ENCODE measurements at regions not wholly inside any gene's neighbourhood (a gene's known extent, or its start where the extent isn't known, plus 50 kb on each side); places are given as distances from the start of the nearest gene placed in this dataset.

DNA sequence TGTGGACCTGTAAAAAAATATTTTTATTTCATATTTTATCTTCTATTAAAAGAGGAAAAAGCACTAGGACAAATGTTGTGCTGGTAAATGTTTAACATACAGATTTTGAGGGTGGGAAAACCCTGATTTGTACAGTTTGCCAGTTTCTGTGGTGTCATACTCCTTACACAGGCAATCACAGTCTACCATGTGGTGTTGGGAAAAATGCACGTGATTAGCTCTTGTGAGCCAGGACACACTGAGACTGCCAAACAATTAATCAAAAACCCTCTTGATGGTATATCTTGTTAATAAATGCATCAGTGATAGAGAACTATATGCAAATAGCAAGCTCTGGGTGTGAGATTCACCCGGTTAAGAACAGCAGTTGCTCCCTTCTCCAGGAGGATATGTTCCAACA lies 136.5 kb upstream of the ZC3H11B start:
- Mint-ChIP-seq H3K9me3 (no peaks in the 10 kb centered on the region), H3K4me1 (ENCODE audit: low read depth) (no peaks in the 10 kb centered on the region), H3K27ac (no peak overlapping the region), H3K4me3 (no peak overlapping the region), H3K27me3 (ENCODE audit: low read depth) (no peaks in the 10 kb centered on the region), H3K36me3 (ENCODE audit: low read depth) (no peaks in the 10 kb centered on the region)
- no peak for DNase-seq (ENCODE audit: low spot score)

DNA sequence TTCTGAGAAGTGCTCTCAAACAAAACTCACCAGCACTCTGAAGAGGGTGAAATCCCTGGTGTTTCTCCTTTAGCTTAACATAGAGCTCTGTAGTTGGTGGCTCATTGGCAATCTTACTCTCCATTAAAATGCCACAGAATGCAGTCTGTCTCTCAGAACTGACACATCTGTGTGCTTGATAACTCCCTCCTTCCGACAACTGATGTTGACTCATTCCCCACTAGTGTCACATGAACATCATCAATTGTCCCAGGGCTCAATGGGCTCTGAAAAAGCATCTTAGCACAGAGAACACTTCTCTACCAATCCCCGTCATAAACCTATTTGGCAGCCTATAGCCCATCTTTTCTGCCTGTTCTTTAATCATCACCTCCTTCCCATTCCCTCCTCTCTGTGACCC lies 133.2 kb upstream of the ZC3H11B start:
- Mint-ChIP-seq H3K4me3 (no peak overlapping the region), H3K27ac (no peak overlapping the region), H3K9me3 (no peaks in the 10 kb centered on the region)

DNA sequence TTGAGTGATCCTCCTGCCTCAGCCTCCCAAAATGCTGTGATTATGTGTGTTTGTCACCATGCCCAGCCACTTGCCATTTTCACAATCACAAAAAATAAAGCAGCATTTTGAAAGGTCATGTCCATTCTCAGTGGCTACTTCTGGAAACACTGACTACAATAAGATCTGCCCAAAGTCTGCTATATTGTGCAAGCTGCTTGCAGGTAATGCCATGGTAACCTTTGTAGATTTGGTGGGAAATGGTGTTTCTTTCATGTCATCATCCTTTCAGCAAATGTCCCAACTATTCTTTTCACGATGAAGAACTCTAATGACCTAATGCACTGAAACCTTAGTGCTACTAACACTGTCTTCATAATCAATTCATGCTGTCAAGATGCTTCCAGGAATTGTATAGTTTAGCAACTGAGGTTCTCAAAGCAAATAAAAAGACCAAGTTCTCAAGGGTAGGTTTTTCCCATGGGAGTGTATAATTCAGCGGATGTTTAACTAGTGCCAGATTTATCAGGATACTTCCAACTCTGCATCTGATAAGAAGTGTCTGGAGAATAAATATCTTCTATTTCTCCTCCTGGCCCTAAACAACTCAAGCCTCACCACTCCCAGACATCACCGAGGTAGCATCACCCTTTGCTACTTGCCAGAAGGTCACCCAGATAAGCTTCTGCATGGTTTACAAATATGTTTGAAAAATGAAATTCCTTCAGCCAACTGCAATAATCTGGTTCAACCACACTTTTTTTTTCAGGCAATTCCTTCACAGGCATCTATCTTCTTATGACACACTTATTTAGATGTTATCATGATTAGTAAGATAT lies 132.0 kb upstream of the ZC3H11B start:
- H3K9me3 Mint-ChIP-seq = no peaks in the 10 kb centered on the region
- DNase-seq (ENCODE audit: low spot score) = no peak
- no peak overlapping the region for H3K4me3 Mint-ChIP-seq
- no peak overlapping the region for H3K27ac Mint-ChIP-seq
- H3K27me3 Mint-ChIP-seq (ENCODE audit: low read depth) = no peaks in the 10 kb centered on the region
- no peaks in the 10 kb centered on the region for H3K4me1 Mint-ChIP-seq (ENCODE audit: low read depth)
- no peaks in the 10 kb centered on the region for H3K36me3 Mint-ChIP-seq (ENCODE audit: low read depth)

More for the DNA sequence above, 133.2 kb upstream of the ZC3H11B start:
- no peaks in the 10 kb centered on the region for H3K36me3 Mint-ChIP-seq (ENCODE audit: low read depth)
- H3K27me3 Mint-ChIP-seq (ENCODE audit: low read depth) = no peaks in the 10 kb centered on the region
- H3K4me1 Mint-ChIP-seq (ENCODE audit: low read depth) = no peaks in the 10 kb centered on the region
- no peak for DNase-seq (ENCODE audit: low spot score)

DNA sequence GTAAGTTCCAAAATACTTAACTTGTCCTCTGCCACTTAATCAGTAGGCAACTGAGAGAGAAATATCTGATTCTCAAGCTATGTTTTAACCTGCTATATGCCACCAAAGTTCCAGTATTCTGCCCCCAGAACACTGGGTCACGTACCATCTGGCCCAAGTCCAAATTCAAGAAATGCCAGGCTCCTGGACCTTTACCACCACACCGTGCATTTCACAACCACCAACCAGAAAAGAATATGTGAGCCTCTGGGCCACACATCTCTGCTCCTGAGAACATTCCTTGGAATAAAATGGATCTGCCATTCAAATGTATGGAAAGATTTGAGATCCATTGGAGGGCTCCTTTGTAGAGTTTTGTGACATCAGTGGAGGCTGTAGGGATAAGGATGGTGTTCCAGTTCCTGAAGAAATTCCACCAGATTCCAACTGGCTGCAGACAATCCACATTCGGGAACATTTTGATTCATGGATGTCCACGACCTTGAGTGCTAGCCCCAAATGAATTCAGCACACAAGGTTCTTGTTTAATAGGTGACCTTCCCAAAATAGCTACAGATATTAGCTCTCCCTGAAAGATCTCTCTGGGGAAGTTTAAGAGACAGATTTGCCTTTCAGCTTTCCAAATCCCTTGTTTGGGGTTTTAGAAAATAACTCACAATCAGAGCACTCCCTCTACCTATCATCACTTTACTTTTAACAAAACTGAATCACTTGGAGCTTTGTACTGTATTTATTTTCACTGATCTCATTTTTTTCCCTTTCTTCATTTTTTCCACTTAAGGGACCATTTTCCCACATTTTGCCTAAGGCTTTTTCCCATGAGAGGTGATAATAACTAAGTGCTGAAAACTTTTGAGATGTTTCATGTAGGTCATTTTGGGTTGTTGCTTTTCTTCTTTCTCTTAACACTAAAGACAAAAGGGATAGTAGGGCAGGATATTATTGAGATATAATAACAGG lies 128.4 kb upstream of the ZC3H11B start:
- DNase-seq (ENCODE audit: low spot score) = no peak
- H3K27me3 Mint-ChIP-seq (ENCODE audit: low read depth) = no peaks in the 10 kb centered on the region
- no peaks in the 10 kb centered on the region for H3K36me3 Mint-ChIP-seq (ENCODE audit: low read depth)
- H3K4me1 Mint-ChIP-seq (ENCODE audit: low read depth) = no peaks in the 10 kb centered on the region
- no peak overlapping the region for H3K4me3 Mint-ChIP-seq
- no peaks in the 10 kb centered on the region for H3K9me3 Mint-ChIP-seq
- no peak overlapping the region for H3K27ac Mint-ChIP-seq

- no peak for DNase-seq (ENCODE audit: low spot score)
- H3K4me1 Mint-ChIP-seq (ENCODE audit: low read depth) = no peaks in the 10 kb centered on the region
- H3K27ac Mint-ChIP-seq = no peak overlapping the region
- no peaks in the 10 kb centered on the region for H3K27me3 Mint-ChIP-seq (ENCODE audit: low read depth)
- H3K4me3 Mint-ChIP-seq = no peak overlapping the region
- H3K36me3 Mint-ChIP-seq (ENCODE audit: low read depth) = no peaks in the 10 kb centered on the region
- H3K9me3 Mint-ChIP-seq = no peaks in the 10 kb centered on the region
These were observed 120.7 kb upstream of the ZC3H11B start for GRCh38 chr1:219733511-219734174.

DNA sequence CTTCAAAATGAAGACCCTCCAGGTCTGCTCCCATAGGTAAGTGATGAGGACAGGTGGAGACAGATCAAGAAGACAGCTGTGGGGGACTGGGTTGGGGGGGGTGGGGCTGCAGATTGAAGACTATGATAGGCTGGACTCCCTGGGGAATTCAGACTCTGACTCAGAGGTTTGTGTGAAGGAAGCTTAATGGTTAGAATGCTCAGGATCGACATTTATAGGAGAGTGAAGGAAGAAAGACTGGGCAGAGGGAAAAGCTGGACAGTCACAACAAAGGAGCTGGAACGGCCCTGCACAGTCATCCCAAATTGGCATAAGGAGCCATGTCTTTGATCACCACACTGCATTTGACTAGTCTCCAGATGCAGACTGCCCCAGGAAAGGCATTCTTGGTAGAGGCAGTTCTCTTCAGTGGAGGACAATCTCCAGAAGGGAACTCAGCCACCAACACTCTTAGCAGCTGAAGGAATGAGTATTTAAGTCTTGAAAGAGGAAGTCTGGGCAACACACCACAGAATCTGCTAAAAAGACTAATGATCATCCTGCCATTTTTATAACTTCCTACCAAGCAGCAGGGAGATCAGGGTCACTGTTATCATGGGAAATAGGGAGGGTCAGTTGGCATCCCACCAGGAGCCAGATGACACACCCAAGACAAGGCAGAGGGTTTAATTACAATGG lies 120.0 kb upstream of the ZC3H11B start:
- Mint-ChIP-seq H3K27ac (no peak overlapping the region), H3K36me3 (ENCODE audit: low read depth) (no peaks in the 10 kb centered on the region), H3K27me3 (ENCODE audit: low read depth) (no peaks in the 10 kb centered on the region), H3K9me3 (no peaks in the 10 kb centered on the region), H3K4me3 (no peak overlapping the region), H3K4me1 (ENCODE audit: low read depth) (no peaks in the 10 kb centered on the region)
- no peak for DNase-seq (ENCODE audit: low spot score)

GRCh38 chr1:219731771-219732170 lies 118.9 kb upstream of the ZC3H11B start:
- no peaks in the 10 kb centered on the region for H3K36me3 Mint-ChIP-seq (ENCODE audit: low read depth)
- no peak overlapping the region for H3K4me3 Mint-ChIP-seq
- no peaks in the 10 kb centered on the region for H3K4me1 Mint-ChIP-seq (ENCODE audit: low read depth)
- peaks cover 7% of the 10 kb centered on the region for H3K9me3 Mint-ChIP-seq
- H3K27me3 Mint-ChIP-seq (ENCODE audit: low read depth) = no peaks in the 10 kb centered on the region
- no peak for DNase-seq (ENCODE audit: low spot score)
- H3K27ac Mint-ChIP-seq = no peak overlapping the region

DNA sequence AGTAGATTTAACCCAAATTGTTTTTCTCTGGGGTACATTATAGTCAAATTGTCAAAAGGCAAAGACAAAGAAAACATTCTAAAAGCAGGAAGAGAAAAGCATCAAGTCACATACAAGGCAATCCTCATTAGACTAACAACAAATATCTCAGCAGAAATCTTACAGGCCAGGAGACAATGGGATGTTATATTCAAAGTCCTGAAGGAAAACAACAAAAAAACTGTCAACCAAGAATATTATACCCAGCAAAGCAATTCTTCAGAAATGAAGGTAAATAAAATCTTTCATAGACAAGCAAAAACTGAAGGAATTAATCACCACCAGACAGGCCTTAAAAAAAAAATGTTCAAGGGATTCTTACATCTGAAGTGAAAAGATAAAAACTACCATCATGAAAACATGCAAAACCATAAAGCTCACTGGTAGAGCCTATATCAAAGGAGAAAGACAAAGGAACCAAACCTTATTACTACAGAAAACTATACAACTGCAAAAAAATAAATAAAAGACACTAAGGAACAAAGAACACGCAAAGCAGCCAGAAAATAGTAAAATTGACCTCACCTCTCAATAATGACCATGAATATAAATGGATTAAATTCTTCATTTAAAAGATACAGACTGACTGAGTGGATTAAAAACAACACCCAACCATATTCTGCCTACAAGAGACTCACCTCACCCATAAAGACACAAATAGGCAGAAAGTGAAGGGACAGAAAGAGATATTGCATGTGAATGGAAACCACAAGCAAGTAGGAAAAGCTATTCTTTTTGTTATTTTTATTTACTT lies 113.8 kb upstream of the ZC3H11B start:
- no peaks in the 10 kb centered on the region for H3K36me3 Mint-ChIP-seq (ENCODE audit: low read depth)
- H3K27ac Mint-ChIP-seq = no peak overlapping the region
- peaks cover 20% of the 10 kb centered on the region for H3K9me3 Mint-ChIP-seq
- H3K4me3 Mint-ChIP-seq = no peak overlapping the region
- H3K27me3 Mint-ChIP-seq (ENCODE audit: low read depth) = no peaks in the 10 kb centered on the region
- DNase-seq (ENCODE audit: low spot score) = no peak
- no peaks in the 10 kb centered on the region for H3K4me1 Mint-ChIP-seq (ENCODE audit: low read depth)

DNA sequence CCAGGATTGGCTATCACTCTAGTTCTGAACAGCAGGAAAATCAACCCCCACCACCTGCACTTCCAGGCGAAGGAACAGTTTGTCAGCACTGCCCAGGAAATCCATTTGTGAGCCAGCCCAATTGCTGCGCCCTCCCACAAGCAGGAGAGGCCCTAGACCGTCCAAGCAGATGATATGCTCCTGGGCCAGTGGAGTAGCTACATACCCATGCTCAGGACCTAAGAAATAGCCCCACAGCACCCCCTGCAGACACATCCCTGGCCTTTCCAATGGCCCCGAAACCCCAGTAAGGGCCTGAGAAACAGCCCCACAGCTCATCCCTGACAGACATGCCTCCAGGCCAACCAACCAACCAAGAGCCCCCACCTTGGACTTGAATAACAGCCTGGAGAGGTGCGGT lies 111.5 kb upstream of the ZC3H11B start:
- Mint-ChIP-seq H3K4me1 (ENCODE audit: low read depth) (no peaks in the 10 kb centered on the region), H3K27me3 (ENCODE audit: low read depth) (no peaks in the 10 kb centered on the region), H3K27ac (no peak overlapping the region), H3K4me3 (no peak overlapping the region), H3K9me3 (peaks cover 20% of the 10 kb centered on the region), H3K36me3 (ENCODE audit: low read depth) (no peaks in the 10 kb centered on the region)
- DNase-seq (ENCODE audit: low spot score) = no peak

DNA sequence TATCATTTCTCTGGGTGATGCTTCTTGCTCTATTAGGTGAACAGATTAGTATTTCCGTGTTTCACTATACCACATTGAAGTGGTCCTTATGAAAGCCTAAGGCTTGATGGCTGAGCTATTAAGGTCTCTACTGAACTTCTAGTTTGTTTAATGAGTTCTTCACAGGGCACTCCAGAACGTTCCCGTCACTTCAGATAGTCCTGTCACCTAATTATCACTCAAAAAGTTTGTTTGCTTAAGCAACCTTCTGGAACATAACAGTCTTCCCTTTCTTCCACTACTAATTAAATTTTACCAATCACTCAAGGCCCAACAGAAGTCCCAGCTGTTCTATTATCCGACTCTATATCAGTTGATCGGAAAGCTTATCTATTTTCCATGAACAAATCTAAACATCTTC lies 104.6 kb upstream of the ZC3H11B start:
- Mint-ChIP-seq H3K9me3 (no peaks in the 10 kb centered on the region), H3K4me3 (no peak overlapping the region), H3K27ac (no peak overlapping the region), H3K4me1 (ENCODE audit: low read depth) (no peaks in the 10 kb centered on the region), H3K27me3 (ENCODE audit: low read depth) (no peaks in the 10 kb centered on the region), H3K36me3 (ENCODE audit: low read depth) (no peaks in the 10 kb centered on the region)
- DNase-seq (ENCODE audit: low spot score) = no peak

GRCh38 chr1:219716611-219717114 lies 103.8 kb upstream of the ZC3H11B start:
- H3K27me3 Mint-ChIP-seq (ENCODE audit: low read depth) = no peaks in the 10 kb centered on the region
- H3K4me3 Mint-ChIP-seq = no peak overlapping the region
- no peak for DNase-seq (ENCODE audit: low spot score)
- H3K27ac Mint-ChIP-seq = no peak overlapping the region
- H3K9me3 Mint-ChIP-seq = no peaks in the 10 kb centered on the region
- H3K4me1 Mint-ChIP-seq (ENCODE audit: low read depth) = no peaks in the 10 kb centered on the region
- H3K36me3 Mint-ChIP-seq (ENCODE audit: low read depth) = no peaks in the 10 kb centered on the region

DNA sequence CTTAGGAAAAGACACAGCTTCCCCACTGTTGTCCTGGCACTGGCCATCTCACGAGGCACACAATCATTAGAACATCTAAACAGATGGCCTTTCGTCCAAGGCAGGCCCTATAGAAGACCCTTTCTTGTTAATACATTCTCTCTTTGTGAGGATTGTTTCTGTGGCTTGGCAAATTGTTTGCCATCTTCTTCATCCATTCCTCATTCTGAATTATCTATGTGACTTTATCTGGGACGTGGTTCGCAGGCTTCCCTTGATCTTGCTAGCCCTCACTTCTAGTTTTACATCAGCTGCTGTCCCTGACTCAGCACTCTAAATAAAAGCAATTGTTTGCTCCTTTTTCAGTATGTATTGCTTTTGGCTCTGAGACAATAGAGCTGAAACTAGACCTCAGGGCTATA lies 101.1 kb upstream of the ZC3H11B start:
- no peak for DNase-seq (ENCODE audit: low spot score)
- Mint-ChIP-seq H3K4me1 (ENCODE audit: low read depth) (no peaks in the 10 kb centered on the region), H3K27me3 (ENCODE audit: low read depth) (no peaks in the 10 kb centered on the region), H3K4me3 (no peak overlapping the region), H3K36me3 (ENCODE audit: low read depth) (no peaks in the 10 kb centered on the region), H3K27ac (no peak overlapping the region), H3K9me3 (no peaks in the 10 kb centered on the region)

- H3K4me1 Mint-ChIP-seq (ENCODE audit: low read depth) = no peaks in the 10 kb centered on the region
- H3K9me3 Mint-ChIP-seq = no peaks in the 10 kb centered on the region
- no peak for DNase-seq (ENCODE audit: low spot score)
- no peaks in the 10 kb centered on the region for H3K36me3 Mint-ChIP-seq (ENCODE audit: low read depth)
- no peak overlapping the region for H3K4me3 Mint-ChIP-seq
- no peak overlapping the region for H3K27ac Mint-ChIP-seq
- H3K27me3 Mint-ChIP-seq (ENCODE audit: low read depth) = no peaks in the 10 kb centered on the region
These were observed 99.6 kb upstream of the ZC3H11B start for GRCh38 chr1:219712506-219712905.

All from T-helper 2 cell treated with Interferon-gamma antibody and Interleukin-4, amounts not matched to agents 5 μg/mL and 100 μg/mL, for 36 hours (primary cell).